Esophagus muscularis mucosa (tissue), 4 donors: ENCODE measurements at regions not wholly inside any gene's neighbourhood (a gene's known extent, or its start where the extent isn't known, plus 50 kb on each side); places are given as distances from the start of the nearest gene placed in this dataset.

Experiments
- CTCF ChIP-seq, 3 experiments: fragments of 200-600 bp in 2 of 3; fragments of 450-650 bp in 1 of 3; sonication (generic) in 2 of 3; IDR thresholded peaks; one replicate each; pipeline ENCODE4 v1.5.1; 2017 to 2019; ENCODE audit warnings: antibody characterized with exemption in 3 of 3, mild to moderate bottlenecking in 2 of 3, moderate library complexity in 1 of 3
- EP300 ChIP-seq: sonication (generic); formaldehyde crosslinking; IDR thresholded peaks from one replicate; pipeline ENCODE4 v1.6.1; 2017; ENCODE audit warnings: antibody characterized with exemption
- POLR2A ChIP-seq: fragments of 450-650 bp; IDR thresholded peaks from one replicate; pipeline ENCODE4 v1.6.1; 2017; ENCODE audit warnings: antibody characterized with exemption, moderate library complexity, mild to moderate bottlenecking, low read depth
- POLR2AphosphoS5 ChIP-seq, 2 donors: sonication (generic); formaldehyde crosslinking; IDR thresholded peaks; one replicate each; pipeline ENCODE4 v1.6.1; 2017; ENCODE audit warnings: antibody characterized with exemption in 2 of 2

- no peak for TF ChIP-seq CTCF (IDR thresholded peaks at IDR 0.05)
- no peak for TF ChIP-seq EP300
- no peak for TF ChIP-seq POLR2AphosphoS5 (IDR thresholded peaks at IDR 0.05)
- TF ChIP-seq POLR2A: no peak
Measured at GRCh38 chr10:30705625-30706149, 76.1 kb upstream of the LYZL2 start.
